ENCODE measurements at regions not wholly inside any gene's neighbourhood (a gene's known extent, or its start where the extent isn't known, plus 50 kb on each side); places are given as distances from the start of the nearest gene placed in this dataset.

- TF ChIP-seq PPARA (CRISPR knock-in tag; IDR thresholded peaks at IDR 0.05; ENCODE audit: borderline replicate concordance) (no peak), CREB5 (CRISPR knock-in tag; IDR thresholded peaks at IDR 0.05; ENCODE audit: low read depth) (no peak), ISL1 (CRISPR knock-in tag; IDR thresholded peaks at IDR 0.05) (peak; percentile 49), TCF4 (CRISPR knock-in tag; IDR thresholded peaks at IDR 0.05; ENCODE audit: borderline replicate concordance) (peak; percentile 57; the same call in 1 of the 2 replicates), ZNF565 (CRISPR knock-in tag; conservative IDR thresholded peaks at IDR 0.05; ENCODE audit: low read depth) (no peak), ESRRG (CRISPR knock-in tag; IDR thresholded peaks at IDR 0.05) (no peak), ZNF70 (CRISPR knock-in tag; IDR thresholded peaks at IDR 0.05) (no peak), CSRNP3 (CRISPR knock-in tag; IDR thresholded peaks at IDR 0.05) (no peak)
- peak; percentile 83 for ATAC-seq
Observed at GRCh38 chr14:49946320-49947141, 53.6 kb downstream of the ARF6 start.

- no peak for ATAC-seq
- TF ChIP-seq ZFP3 (CRISPR knock-in tag; IDR thresholded peaks at IDR 0.05) = no peak
- no peak for TF ChIP-seq CSRNP3 (CRISPR knock-in tag; IDR thresholded peaks at IDR 0.05)
- no peak for TF ChIP-seq ESRRG (CRISPR knock-in tag; IDR thresholded peaks at IDR 0.05)
- TF ChIP-seq RARB (CRISPR knock-in tag; IDR thresholded peaks at IDR 0.05) = no peak
- TF ChIP-seq OSR1 (CRISPR knock-in tag; IDR thresholded peaks at IDR 0.05) = no peak
- no peak for TF ChIP-seq PPARA (CRISPR knock-in tag; IDR thresholded peaks at IDR 0.05; ENCODE audit: borderline replicate concordance)
- TF ChIP-seq ISL1 (CRISPR knock-in tag; IDR thresholded peaks at IDR 0.05) = no peak
- no peak for TF ChIP-seq PATZ1 (CRISPR knock-in tag; IDR thresholded peaks at IDR 0.05; ENCODE audit: borderline replicate concordance)
- no peak for TF ChIP-seq CREB5 (CRISPR knock-in tag; IDR thresholded peaks at IDR 0.05; ENCODE audit: low read depth)
- no peak for TF ChIP-seq ARNTL (CRISPR knock-in tag; IDR thresholded peaks at IDR 0.05; ENCODE audit: borderline replicate concordance, low read depth)
- no peak for TF ChIP-seq TOX (CRISPR knock-in tag; IDR thresholded peaks at IDR 0.05; ENCODE audit: borderline replicate concordance)
- no peak for TF ChIP-seq TCF4 (CRISPR knock-in tag; IDR thresholded peaks at IDR 0.05; ENCODE audit: borderline replicate concordance)
- TF ChIP-seq GLIS3 (CRISPR knock-in tag; IDR thresholded peaks at IDR 0.05) = no peak
- no peak for TF ChIP-seq CSDC2 (CRISPR knock-in tag; IDR thresholded peaks at IDR 0.05)
- TF ChIP-seq ZNF565 (CRISPR knock-in tag; conservative IDR thresholded peaks at IDR 0.05; ENCODE audit: low read depth) = no peak
- TF ChIP-seq POU6F1 (CRISPR knock-in tag; IDR thresholded peaks at IDR 0.05; ENCODE audit: borderline replicate concordance, low read depth) = no peak
- TF ChIP-seq ZNF8 (CRISPR knock-in tag; IDR thresholded peaks at IDR 0.05) = no peak
Observed at GRCh38 chr14:49947506-49947905, 54.6 kb downstream of the ARF6 start.
